GM10248 (cell line): ENCODE measurements at regions not wholly inside any gene's neighbourhood (a gene's known extent, or its start where the extent isn't known, plus 50 kb on each side); places are given as distances from the start of the nearest gene placed in this dataset.

Experiments used
- CTCF ChIA-PET: fragments of 300-600 bp; sonication (Branson Sonifier 250); formaldehyde crosslinking; extraction: SDS; loops from one replicate; lab custom pipeline; 2021; ENCODE audit warnings: antibody characterized with exemption; lab: Yijun Ruan, JAX
- POLR2A ChIA-PET: fragments of 350-650 bp; sonication (Branson Sonifier 250); formaldehyde crosslinking; extraction: SDS; loops from one replicate; lab custom pipeline; 2020; ENCODE audit warnings: antibody characterized with exemption; lab: Yijun Ruan, JAX
- DNase-seq: peaks from one replicate; pipeline ENCODE4 v3.0.0; 2012; ENCODE audit errors: extremely low spot score
- CTCF ChIP-seq: IDR thresholded peaks from 2 replicates; pipeline ENCODE4 v1.5.1; 2012; ENCODE audit warnings: mild to moderate bottlenecking, low read depth; ENCODE audit errors: extremely low read depth, missing control alignments, control extremely low read depth

- POLR2A ChIA-PET = no interaction called here
- DNase-seq = no peak
- no peak for TF ChIP-seq CTCF
- CTCF ChIA-PET = no interaction called here
These were observed 90.7 kb downstream of the MAB21L3 start for GRCh38 chr1:116201911-116202310.

GRCh38 chr1:116203181-116203723, 92.1 kb downstream of the MAB21L3 start:
- no peak for DNase-seq
- ChIA-PET POLR2A (no interaction called here), CTCF (interaction anchor here (1.5 kb wide), 1 partner anchor 282 kb away, joined by 4 read pairs; no protein-coding TSS in a partner anchor)
- no peak for TF ChIP-seq CTCF

- POLR2A ChIA-PET = no interaction called here
- CTCF ChIA-PET = interaction anchor here (1.5 kb wide), 1 partner anchor 282 kb away, joined by 4 read pairs; no protein-coding TSS in a partner anchor
These were observed 92.7 kb downstream of the MAB21L3 start for GRCh38 chr1:116203920-116204319.

GRCh38 chr1:116205941-116206679, 94.9 kb downstream of the MAB21L3 start:
- CTCF ChIA-PET = no interaction called here
- POLR2A ChIA-PET = no interaction called here
- DNase-seq = no peak
- no peak for TF ChIP-seq CTCF

More at GRCh38 chr1:116203920-116204319, 92.7 kb downstream of the MAB21L3 start:
- no peak for DNase-seq
- no peak for TF ChIP-seq CTCF

GRCh38 chr1:116207126-116207735, 96.0 kb downstream of the MAB21L3 start:
- CTCF ChIA-PET = no interaction called here
- TF ChIP-seq CTCF = no peak
- no peak for DNase-seq
- POLR2A ChIA-PET = no interaction called here

GRCh38 chr1:116208136-116208535, 96.9 kb downstream of the MAB21L3 start:
- no peak for DNase-seq
- ChIA-PET CTCF (no interaction called here), POLR2A (no interaction called here)
- TF ChIP-seq CTCF = no peak
